HG03095 (cell line): ENCODE measurements at regions not wholly inside any gene's neighbourhood (a gene's known extent, or its start where the extent isn't known, plus 50 kb on each side); places are given as distances from the start of the nearest gene placed in this dataset.
"Not testable (repeated sequence)": the region's sequence is repeated elsewhere in the genome, so short reads cannot be mapped to it uniquely, and the experiment has no call there.

Experiments used
- ATAC-seq: cut with Tn5 transposase; IDR thresholded peaks from one replicate; pipeline ENCODE4 v1.9.1; 2021; ENCODE audit warnings: moderate library complexity; ENCODE audit not compliant: unreplicated experiment

DNA sequence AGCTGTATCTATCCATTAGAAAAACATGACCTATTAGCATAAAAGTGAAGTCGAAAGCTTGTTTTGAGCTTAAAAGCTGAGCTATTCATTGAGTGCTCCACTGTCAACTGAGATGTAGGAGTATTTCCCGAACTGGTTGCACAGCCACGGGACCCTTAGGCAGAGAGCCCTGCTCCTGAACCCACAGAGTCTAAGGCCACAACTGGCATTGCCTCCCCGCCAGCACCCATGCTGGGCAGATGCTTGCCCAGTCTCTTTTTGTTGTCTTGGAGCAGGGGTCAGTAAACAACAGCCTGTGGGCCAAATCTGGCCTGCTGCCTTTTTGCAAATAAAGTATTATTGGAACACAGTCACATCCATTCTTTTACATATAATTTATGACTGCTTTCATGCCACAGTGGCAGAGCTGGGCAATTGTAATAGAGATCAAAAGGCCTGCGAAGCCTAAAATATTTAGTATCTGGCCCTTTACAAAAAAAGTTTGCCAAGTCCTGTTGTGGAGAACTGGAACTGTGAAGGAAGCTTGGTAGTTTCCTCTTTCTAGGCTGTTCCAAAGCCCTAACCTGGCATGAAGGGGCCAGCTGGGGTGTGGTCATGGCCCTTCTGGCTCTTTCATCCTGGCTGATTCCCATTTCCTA is 58.4 kb upstream of the WAPL start:
- ATAC-seq = no peak

DNA sequence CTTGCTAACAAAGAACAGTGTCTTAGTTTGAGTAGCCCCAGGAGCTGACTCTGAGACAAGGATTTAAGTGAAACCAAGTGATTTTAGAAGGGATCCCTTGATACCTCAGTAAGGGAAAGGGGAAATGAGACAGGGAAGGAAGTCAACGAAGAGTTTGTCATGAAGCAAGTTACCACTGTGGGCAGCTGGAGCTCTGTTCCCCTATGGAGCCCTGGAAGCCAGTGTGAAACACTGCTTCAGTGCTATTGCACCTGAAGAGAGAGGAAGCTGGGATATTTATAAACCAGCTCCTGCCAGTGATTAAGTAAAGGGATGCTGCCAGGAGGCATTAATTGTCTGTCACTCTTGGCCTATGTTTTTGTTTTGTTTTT is 58.9 kb upstream of the WAPL start:
- ATAC-seq = no peak

DNA sequence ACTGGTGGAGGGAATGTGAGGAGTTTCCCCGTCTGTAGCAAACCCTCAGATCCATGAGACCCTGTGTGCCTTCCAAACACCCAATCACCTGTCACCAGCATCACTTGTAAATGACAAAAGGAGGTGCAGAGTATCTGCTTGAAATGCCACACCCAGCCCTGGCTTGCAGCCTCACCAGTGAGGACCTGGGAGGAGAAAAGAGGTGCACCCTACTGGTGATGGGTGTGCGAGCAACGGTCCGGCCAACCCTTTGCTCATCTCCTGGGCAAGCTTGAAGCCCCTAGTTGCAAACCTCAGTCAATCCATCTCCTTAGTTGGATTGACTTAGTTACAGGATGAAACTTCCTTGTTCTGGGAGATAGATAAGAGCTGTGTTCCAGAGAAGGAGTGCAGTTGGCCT is 62.4 kb upstream of the WAPL start:
- peak; percentile 76 for ATAC-seq

DNA sequence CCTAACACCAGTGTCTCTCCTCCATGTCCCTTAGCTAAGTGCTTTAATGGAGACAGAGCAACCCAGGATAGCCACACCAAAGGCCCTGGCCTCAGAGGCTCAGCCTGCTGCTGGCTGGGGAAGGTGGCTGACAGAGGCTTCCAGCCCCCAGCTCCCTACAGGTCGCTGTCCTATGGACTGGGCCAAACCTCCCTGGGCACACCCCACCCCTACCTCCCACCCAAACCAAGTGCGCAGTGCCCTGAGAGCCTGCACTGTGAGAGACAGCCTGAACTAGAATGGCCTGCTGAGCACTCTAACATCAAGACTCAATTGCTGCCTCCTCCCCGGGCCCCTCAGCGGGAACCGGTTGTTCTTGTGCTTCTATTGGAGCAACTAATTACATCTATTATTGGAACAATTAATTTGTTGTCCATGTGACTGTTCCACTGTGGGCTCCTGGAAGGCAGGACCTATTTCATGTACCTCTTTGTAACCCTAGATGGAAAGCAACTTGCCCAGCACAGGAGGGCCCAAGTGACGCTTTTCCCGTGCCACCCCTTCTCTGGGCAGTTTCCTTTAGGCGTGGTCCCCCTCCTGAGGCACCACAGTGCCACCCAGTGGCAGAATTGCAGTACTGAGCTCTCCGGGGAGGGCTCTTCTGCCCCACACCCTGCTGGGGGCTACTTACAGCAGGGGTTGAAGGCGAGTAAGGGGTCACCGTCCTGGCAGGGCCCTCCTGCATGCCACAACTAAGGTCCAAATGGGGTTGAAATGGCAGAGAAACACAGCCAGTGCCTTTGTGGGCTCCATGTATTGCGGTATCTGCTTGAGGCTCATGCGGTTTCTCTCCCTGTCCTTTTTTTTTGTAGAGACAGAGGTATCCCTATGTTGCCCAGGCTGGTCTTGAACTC is 63.7 kb upstream of the WAPL start:
- ATAC-seq = peak; percentile 79

DNA sequence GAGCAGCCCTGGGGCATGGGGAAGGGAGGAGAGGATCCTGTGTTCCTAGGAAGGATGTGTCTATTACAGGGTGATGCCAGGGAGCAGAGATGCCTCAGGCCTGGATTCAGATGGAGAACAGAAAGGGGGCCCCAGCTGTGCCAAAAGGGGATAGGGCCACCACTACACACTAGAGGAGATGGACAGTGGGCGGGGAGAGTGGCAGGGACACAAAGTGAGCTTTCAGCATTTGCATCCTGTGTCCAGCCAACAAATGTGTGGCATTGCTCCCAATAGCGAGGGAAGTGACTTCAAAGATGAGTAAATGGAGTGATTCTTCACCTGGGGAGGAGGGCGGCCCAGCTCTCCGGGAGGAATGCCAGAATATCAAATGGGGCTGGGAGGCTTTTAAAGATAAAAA is 64.9 kb upstream of the WAPL start:
- ATAC-seq = no peak

DNA sequence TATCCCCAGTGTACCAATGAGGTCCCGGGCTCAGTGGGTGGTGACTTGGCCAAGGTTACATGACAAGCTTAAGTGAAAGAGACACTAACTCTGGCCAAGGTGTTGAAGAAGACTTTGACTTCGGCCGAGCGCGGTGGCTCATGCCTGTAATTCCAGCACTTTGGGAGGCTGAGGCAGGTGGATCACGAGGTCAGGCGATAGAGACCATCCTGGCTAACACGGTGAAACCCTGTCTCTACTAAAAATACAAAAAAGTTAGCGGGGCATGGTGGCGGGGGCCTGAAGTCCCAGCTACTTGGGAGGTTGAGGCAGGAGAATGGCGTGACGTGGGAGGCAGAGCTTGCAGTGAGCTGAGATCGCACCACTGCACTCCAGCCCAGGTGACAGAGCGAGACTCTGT is 65.6 kb upstream of the OPN4 start:
- not testable (repeated sequence) for ATAC-seq

DNA sequence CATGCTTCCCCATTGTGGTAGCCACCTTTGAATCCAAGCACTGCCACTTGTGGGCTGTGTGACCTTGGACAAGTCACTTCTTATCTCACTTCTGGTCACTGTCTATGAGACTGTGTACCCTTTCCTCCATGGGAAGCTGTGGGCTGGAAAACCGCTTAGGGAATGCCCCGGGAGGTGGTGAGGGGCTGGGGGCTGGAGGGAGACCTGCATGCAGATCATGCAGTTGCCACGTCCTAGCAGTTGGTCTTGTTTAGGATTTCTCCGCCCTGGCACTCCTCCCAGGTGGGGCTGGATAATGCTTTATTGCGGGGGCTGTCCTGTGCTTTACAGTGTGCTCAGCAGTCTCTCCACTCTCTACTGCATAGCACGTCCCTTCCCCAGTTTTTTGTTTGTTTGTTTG is 62.9 kb upstream of the OPN4 start:
- no peak for ATAC-seq

DNA sequence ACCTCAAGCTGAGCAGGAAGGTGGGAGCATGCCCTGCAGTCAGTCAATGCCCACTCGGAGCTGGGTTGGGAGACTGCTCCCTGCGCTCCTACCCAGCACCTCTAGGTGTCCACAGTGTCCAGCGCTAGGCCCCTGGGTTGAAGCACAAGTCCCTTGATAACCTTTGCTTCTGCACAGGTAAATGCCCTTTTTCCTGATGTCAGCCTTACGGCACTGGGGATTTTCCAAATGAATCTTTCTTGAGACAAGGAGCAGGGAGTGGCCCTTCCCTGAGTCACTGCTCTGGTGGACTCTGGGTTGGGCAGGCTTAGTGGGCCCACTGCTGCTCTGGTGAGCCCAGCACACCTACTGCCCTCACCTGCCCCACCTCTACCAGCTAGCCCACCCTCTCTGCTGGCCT is 61.9 kb upstream of the OPN4 start:
- no peak for ATAC-seq

DNA sequence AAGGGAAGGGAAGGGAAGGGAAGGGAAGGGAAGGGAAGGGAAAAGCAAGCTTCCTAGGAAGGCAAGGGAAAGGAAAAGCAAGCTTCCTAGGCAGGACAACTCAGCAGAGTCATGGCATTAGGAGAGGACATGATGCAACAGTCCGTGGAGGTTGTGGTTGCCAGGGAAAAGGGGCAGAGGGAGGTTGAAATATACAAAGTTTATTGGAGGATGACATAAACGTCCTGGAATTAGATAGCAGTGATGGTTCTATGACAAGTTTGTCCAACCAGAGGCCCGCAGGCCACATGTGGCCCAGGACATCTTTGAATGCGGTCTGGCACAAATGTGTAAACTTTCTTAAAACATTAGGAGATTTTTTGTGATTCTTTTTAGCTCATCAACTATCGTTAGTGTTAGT is 59.8 kb upstream of the OPN4 start:
- no peak for ATAC-seq

DNA sequence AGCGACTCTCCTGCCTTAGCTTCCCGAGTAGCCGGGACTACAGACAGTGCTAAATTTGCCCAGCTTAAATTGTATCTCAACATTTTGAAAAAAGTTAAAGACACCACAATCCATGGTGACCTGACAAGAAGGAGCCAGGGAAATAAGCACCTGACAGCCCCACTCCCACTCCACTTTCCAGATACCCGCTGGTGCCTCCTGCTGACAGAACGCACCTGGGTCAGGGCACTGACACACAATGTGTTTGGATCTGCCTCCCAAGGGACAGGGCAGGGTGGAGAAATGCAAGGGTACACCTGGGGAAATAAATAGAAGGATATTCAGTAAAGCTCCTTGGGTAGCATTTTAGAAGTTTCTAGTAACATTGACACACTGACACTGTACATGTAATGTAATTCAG is 58.9 kb upstream of the OPN4 start:
- no peak for ATAC-seq

DNA sequence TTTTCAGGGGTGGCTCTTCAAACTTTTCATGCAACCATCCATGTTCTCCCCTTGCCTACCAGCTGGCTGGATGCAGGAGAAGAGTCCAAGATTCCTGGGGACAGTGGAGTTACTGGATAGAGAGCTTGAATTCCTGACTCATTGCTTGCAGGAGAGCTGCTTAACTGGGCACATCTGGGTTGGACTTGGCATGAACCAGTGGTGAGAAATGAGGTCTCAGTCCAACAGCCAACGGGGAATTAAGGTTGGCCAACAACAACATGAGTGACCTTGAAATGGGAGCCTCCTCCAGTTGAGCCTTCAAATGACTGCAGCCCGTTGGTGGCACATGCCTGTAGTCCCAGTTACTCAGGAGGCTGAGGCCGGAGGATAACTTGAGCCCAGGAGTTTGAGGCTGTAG is 58.1 kb upstream of the OPN4 start:
- no peak for ATAC-seq

DNA sequence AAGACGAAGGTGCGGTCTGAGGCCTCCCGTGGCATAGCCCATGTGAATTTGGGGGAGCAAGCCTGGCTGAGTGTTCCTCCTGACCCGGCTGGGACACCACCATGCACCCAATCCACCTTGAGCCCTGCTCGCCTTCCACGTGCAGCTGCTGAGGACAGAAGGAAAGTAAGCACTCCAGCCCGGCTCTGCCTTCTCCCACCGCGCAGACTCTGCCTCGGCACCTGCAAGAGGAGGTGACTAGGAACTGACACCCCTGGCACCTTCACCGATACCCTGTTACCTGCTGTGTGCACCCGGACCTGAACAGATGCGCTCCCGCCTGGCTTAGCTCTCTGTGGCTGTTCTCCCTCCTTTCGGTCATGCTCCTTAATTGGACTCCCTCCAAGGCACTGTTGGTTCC is 57.0 kb upstream of the OPN4 start:
- ATAC-seq = no peak

DNA sequence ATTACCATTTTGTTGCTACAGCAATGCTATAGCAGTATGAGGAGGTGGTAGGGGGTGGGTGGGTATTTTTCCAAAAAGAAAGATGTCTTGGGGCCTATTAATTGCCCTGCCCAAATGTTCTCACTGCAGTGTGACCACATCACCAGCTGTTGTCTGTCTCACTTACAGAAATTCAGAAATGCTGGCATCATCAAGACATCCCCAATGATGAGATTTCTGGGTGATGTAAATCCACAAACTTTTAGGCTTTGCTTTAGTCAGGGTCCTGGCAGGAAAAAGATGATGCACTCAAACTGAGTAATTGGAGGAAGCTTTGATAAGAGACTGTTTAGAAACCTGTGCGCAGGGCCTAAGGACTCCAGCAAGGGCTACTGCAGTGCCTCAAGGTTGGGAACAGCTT is 56.2 kb upstream of the OPN4 start:
- ATAC-seq = no peak

DNA sequence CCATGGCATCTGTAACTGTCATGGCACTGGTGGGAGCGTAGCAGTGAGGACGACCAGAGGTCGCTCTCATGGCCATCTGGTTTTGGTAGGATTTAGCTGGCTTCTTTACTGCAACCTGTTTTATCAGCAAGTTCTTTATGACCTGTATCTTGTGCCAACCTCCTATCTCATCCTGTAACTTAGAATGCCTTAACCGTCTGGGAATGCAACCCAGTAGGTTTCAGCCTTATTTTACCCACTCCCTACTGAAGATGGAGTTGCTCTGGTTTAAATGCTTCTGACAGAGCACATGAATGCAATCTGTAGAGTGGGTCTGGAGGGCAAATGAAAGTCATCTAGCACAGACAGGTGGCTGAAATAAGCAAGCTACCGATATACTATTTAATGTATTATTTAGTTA is 55.3 kb upstream of the OPN4 start:
- no peak for ATAC-seq

DNA sequence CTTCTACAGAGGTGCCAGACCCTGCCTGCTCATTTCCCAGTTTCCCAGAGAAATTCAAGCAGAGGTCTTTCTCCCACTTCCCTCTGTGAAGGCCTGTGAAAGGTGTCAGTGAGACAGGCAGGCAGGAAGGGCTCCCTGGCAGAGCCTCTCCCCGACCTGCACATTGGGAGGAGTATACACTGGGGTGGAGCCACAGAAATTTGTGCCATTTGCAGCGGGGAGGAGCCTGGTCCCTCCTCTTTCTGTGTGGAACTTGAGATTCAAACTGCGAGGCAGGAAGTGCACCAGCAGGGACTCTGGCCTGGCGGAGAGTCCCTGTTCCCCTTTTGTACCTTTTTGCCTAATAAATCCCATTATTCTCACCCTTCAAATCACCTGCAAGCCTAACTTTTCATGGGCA is 54.6 kb upstream of the OPN4 start:
- peak; percentile 77 for ATAC-seq

DNA sequence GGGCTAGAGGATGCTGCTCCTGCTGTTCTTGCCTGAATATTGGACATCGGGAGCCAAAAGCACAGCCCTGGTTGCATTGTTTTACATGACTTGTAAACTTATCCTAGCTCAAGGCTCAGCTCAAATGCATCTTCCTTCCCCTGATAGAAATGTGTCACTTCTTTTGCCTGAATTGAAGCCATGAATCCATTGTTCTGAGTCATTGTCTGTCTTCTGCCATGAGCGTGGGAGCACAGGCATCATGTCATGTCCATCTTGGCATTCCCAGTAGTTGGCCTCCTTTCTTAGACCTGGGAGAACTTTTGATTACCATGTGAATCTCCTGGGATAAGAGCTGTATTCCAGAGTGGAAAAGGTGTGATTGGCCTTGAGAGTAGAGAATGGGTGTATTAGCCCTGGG is 54.1 kb upstream of the OPN4 start:
- no peak for ATAC-seq

DNA sequence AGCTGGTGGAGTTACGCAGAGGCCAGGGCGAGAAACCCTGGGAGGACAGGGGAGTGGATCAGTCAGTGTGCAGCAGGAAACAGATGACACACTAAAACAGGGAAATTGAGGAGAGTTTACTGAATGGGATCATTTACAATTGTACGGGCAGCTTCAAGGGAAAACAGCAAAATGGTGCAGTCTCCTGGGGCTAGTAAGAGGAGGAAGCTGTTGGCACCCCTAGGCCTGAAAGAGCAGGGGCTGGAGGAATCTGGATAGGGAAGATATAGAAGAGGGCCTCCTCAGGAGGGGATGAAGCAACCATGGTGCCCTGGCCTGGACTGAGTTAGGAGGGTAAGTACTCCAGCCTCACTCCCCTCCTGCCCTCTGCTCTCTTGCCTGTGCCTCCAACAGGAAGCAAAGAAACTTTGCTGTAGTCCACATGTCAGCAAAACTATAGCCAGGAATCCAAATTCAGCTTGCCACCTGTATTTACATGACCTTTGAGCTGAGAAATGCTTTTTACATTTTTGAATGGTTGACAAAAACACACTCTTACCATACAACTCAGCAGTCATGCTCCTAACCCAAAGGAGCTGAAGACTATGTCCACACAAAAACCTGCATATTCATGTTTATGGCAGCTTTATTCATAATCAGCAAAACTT is 52.3 kb upstream of the OPN4 start:
- no peak for ATAC-seq

DNA sequence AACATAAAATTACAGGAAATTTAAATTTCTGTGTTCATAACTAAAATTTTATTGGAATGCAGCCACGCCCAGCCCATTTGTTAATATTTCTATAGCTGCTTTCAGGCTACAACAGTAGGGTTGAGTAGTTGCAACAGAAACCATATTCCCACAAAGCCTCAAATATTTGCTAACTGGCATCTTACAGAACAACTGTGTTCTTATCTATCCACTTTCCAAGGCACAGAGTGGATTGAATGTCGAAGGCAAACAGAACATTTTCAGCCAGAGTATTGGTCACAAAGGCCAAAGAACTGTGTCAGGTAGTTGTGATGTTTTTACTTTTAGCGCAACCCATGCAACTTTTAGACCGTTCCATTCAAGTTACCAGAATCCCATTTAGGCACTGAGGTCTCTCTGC is 51.1 kb upstream of the OPN4 start:
- no peak for ATAC-seq
